ENCODE measurements at regions not wholly inside any gene's neighbourhood (a gene's known extent, or its start where the extent isn't known, plus 50 kb on each side); places are given as distances from the start of the nearest gene placed in this dataset.
A peak's percentile ranks its signal among the peaks of the same experiment; 100 is the strongest.

- Histone ChIP-seq H3K4me1 (no peaks in the 10 kb centered on the region), H3K27me3 (no peaks in the 10 kb centered on the region), H3K36me3 (no peaks in the 10 kb centered on the region), H3K27ac (no peak overlapping the region), H3K9me3 (no peaks in the 10 kb centered on the region), H3K4me3 (no peak overlapping the region)
- 68 to 78% methylated on average over 18 of the region's 18 CpGs for WGBS, 2 donors
- TF ChIP-seq CTCF (IDR thresholded peaks at IDR 0.05), result no peak
- TF ChIP-seq POLR2A (IDR thresholded peaks at IDR 0.05), result no peak
- no peak for DNase-seq
- intact Hi-C loops (cut with DNase I), result no loop called here
These were observed 166.7 kb upstream of the TSHZ3 start for GRCh38 chr19:31515931-31516330.

GRCh38 chr19:31516756-31517155 lies 167.5 kb upstream of the TSHZ3 start:
- intact Hi-C loops (cut with DNase I), result no loop called here
- TF ChIP-seq CTCF (IDR thresholded peaks at IDR 0.05) (no peak), POLR2A (IDR thresholded peaks at IDR 0.05) (no peak)
- H3K27ac ChIP-seq, result no peak overlapping the region
- H3K4me3 ChIP-seq, result no peak overlapping the region
- no peaks in the 10 kb centered on the region for H3K4me1 ChIP-seq
- no peaks in the 10 kb centered on the region for H3K36me3 ChIP-seq
- H3K27me3 ChIP-seq, result no peaks in the 10 kb centered on the region
- no peaks in the 10 kb centered on the region for H3K9me3 ChIP-seq
- WGBS, 2 donors, result 64 to 73% methylated on average over 8 to 9 of the region's 9 CpGs
- DNase-seq, result no peak

GRCh38 chr19:31517224-31518180 lies 168.3 kb upstream of the TSHZ3 start:
- TF ChIP-seq POLR2A (IDR thresholded peaks at IDR 0.05), result no peak
- no peak for TF ChIP-seq CTCF (IDR thresholded peaks at IDR 0.05)
- H3K36me3 ChIP-seq, result no peaks in the 10 kb centered on the region
- intact Hi-C loops (cut with DNase I), result no loop called here
- H3K27ac ChIP-seq, result no peak overlapping the region
- no peaks in the 10 kb centered on the region for H3K4me1 ChIP-seq
- WGBS, 2 donors, result 77 to 82% methylated on average over 16 to 25 of the region's 33 CpGs
- no peak overlapping the region for H3K4me3 ChIP-seq
- no peak for DNase-seq
- no peaks in the 10 kb centered on the region for H3K9me3 ChIP-seq
- no peaks in the 10 kb centered on the region for H3K27me3 ChIP-seq

- TF ChIP-seq CTCF (IDR thresholded peaks at IDR 0.05) (no peak), POLR2A (IDR thresholded peaks at IDR 0.05) (no peak)
- no peaks in the 10 kb centered on the region for H3K4me1 ChIP-seq
- no peaks in the 10 kb centered on the region for H3K27me3 ChIP-seq
- H3K9me3 ChIP-seq, result no peaks in the 10 kb centered on the region
- H3K36me3 ChIP-seq, result no peaks in the 10 kb centered on the region
- 28 to 42% methylated on average over 12 to 13 of the region's 13 CpGs for WGBS, 2 donors
- intact Hi-C loops (cut with DNase I), result no loop called here
- no peak overlapping the region for H3K4me3 ChIP-seq
- H3K27ac ChIP-seq, result peak overlapping the region in 1 of 4 donors; percentile 15
- no peak for DNase-seq
These were observed 169.2 kb upstream of the TSHZ3 start for GRCh38 chr19:31518216-31519020.

GRCh38 chr19:31519256-31519655 lies 170.0 kb upstream of the TSHZ3 start:
- no peaks in the 10 kb centered on the region for H3K4me1 ChIP-seq
- 23 to 27% methylated on average over 3 of the region's 3 CpGs for WGBS, 2 donors
- H3K27me3 ChIP-seq, result no peaks in the 10 kb centered on the region
- no peak overlapping the region for H3K4me3 ChIP-seq
- peak overlapping the region in 1 of 4 donors; percentile 15 for H3K27ac ChIP-seq
- no peak for TF ChIP-seq POLR2A (IDR thresholded peaks at IDR 0.05)
- TF ChIP-seq CTCF (IDR thresholded peaks at IDR 0.05), result no peak
- no peaks in the 10 kb centered on the region for H3K36me3 ChIP-seq
- intact Hi-C loops (cut with DNase I), result no loop called here
- no peaks in the 10 kb centered on the region for H3K9me3 ChIP-seq
- DNase-seq, result no peak
